Suppressor macrophage treated with lipopolysaccharide for 1 hour (primary cell): ENCODE measurements at regions not wholly inside any gene's neighbourhood (a gene's known extent, or its start where the extent isn't known, plus 50 kb on each side); places are given as distances from the start of the nearest gene placed in this dataset.
"Not testable (repeated sequence)": the region's sequence is repeated elsewhere in the genome, so short reads cannot be mapped to it uniquely, and the experiment has no call there.

Experiments used
- DNase-seq, 3 donors: peaks; one replicate each; pipeline ENCODE4 v3.0.0-alpha.2; 2020 to 2022

- DNase-seq = not testable (repeated sequence)
Measured at GRCh38 chr9:65414249-65414648, 129.2 kb upstream of the FOXD4L5 start.

- not testable (repeated sequence) for DNase-seq
Measured at GRCh38 chr9:65413371-65413770, 128.4 kb upstream of the FOXD4L5 start.

- DNase-seq = no peak
Measured at GRCh38 chr9:65411901-65412300, 126.9 kb upstream of the FOXD4L5 start.

- DNase-seq = no peak
Measured at GRCh38 chr9:65411336-65411735, 126.3 kb upstream of the FOXD4L5 start.

GRCh38 chr9:65410926-65411325 lies 125.9 kb upstream of the FOXD4L5 start:
- DNase-seq = no peak

- no peak for DNase-seq
Measured at GRCh38 chr9:65409471-65409980, 124.5 kb upstream of the FOXD4L5 start.

GRCh38 chr9:65408806-65409205 lies 123.8 kb upstream of the FOXD4L5 start:
- not testable (repeated sequence) for DNase-seq

GRCh38 chr9:65406625-65407024 lies 121.6 kb upstream of the FOXD4L5 start:
- DNase-seq = not testable (repeated sequence)

GRCh38 chr9:65405766-65406165 lies 120.8 kb upstream of the FOXD4L5 start:
- DNase-seq = not testable (repeated sequence)

- DNase-seq = no peak
Measured at GRCh38 chr9:65405253-65405652, 120.2 kb upstream of the FOXD4L5 start.

- DNase-seq = no peak
Measured at GRCh38 chr9:65404232-65405006, 119.4 kb upstream of the FOXD4L5 start.

GRCh38 chr9:65403721-65404120 lies 118.7 kb upstream of the FOXD4L5 start:
- no peak for DNase-seq

GRCh38 chr9:65403072-65403471 lies 118.1 kb upstream of the FOXD4L5 start:
- DNase-seq = not testable (repeated sequence)

GRCh38 chr9:65402206-65402870 lies 117.3 kb upstream of the FOXD4L5 start:
- not testable (repeated sequence) for DNase-seq

- not testable (repeated sequence) for DNase-seq
Measured at GRCh38 chr9:65401456-65402045, 116.5 kb upstream of the FOXD4L5 start.

GRCh38 chr9:65400886-65401285 lies 115.9 kb upstream of the FOXD4L5 start:
- no peak for DNase-seq

GRCh38 chr9:65397763-65398719 lies 113.0 kb upstream of the FOXD4L5 start:
- not testable (repeated sequence) for DNase-seq

GRCh38 chr9:65397226-65397625 lies 112.2 kb upstream of the FOXD4L5 start:
- DNase-seq = not testable (repeated sequence)

- DNase-seq = not testable (repeated sequence)
Measured at GRCh38 chr9:65396601-65397000, 111.6 kb upstream of the FOXD4L5 start.

- not testable (repeated sequence) for DNase-seq
Measured at GRCh38 chr9:65395789-65396188, 110.8 kb upstream of the FOXD4L5 start.

- not testable (repeated sequence) for DNase-seq
Measured at GRCh38 chr9:65395121-65395520, 110.1 kb upstream of the FOXD4L5 start.

GRCh38 chr9:65393111-65393810 lies 108.3 kb upstream of the FOXD4L5 start:
- not testable (repeated sequence) for DNase-seq
